ENCODE measurements at regions not wholly inside any gene's neighbourhood (a gene's known extent, or its start where the extent isn't known, plus 50 kb on each side); places are given as distances from the start of the nearest gene placed in this dataset.

- Histone ChIP-seq H3K27me3 (peaks cover 3% of the 10 kb centered on the region), H3K9me3 (ENCODE audit: low read depth) (no peaks in the 10 kb centered on the region), H3K36me3 (no peaks in the 10 kb centered on the region), H3K4me1 (ENCODE audit: low read depth) (no peaks in the 10 kb centered on the region), H3K4me3 (no peak overlapping the region), H3K27ac (no peak overlapping the region)
- no peak for DNase-seq (ENCODE audit: low read depth in 1 of 2, low spot score in 1 of 2)
- no peak for TF ChIP-seq CTCF (IDR thresholded peaks at IDR 0.05; ENCODE audit: low read depth, low read length)
Measured at GRCh38 chr11:82560836-82561235, 172.8 kb downstream of the FAM181B start.

- no peak overlapping the region for H3K4me3 ChIP-seq
- peaks cover under 1% of the 10 kb centered on the region for H3K27me3 ChIP-seq
- H3K36me3 ChIP-seq: no peaks in the 10 kb centered on the region
- no peak for DNase-seq (ENCODE audit: low read depth in 1 of 2, low spot score in 1 of 2)
- H3K4me1 ChIP-seq (ENCODE audit: low read depth): no peaks in the 10 kb centered on the region
- H3K27ac ChIP-seq: no peak overlapping the region
- H3K9me3 ChIP-seq (ENCODE audit: low read depth): no peaks in the 10 kb centered on the region
- no peak for TF ChIP-seq CTCF (IDR thresholded peaks at IDR 0.05; ENCODE audit: low read depth, low read length)
Measured at GRCh38 chr11:82559609-82560008, 174.1 kb downstream of the FAM181B start.

GRCh38 chr11:82557274-82557673 is 176.4 kb downstream of the FAM181B start:
- Histone ChIP-seq H3K4me3 (no peak overlapping the region), H3K9me3 (ENCODE audit: low read depth) (no peaks in the 10 kb centered on the region), H3K4me1 (ENCODE audit: low read depth) (no peaks in the 10 kb centered on the region), H3K27ac (no peak overlapping the region), H3K27me3 (no peaks in the 10 kb centered on the region), H3K36me3 (no peaks in the 10 kb centered on the region)
- TF ChIP-seq CTCF (IDR thresholded peaks at IDR 0.05; ENCODE audit: low read depth, low read length): no peak
- no peak for DNase-seq (ENCODE audit: low read depth in 1 of 2, low spot score in 1 of 2)

- DNase-seq (ENCODE audit: low read depth in 1 of 2, low spot score in 1 of 2): no peak
- Histone ChIP-seq H3K4me1 (ENCODE audit: low read depth) (no peaks in the 10 kb centered on the region), H3K27me3 (no peaks in the 10 kb centered on the region), H3K9me3 (ENCODE audit: low read depth) (no peaks in the 10 kb centered on the region), H3K4me3 (no peak overlapping the region), H3K27ac (no peak overlapping the region), H3K36me3 (no peaks in the 10 kb centered on the region)
- no peak for TF ChIP-seq CTCF (IDR thresholded peaks at IDR 0.05; ENCODE audit: low read depth, low read length)
Measured at GRCh38 chr11:82556210-82556609, 177.5 kb downstream of the FAM181B start.

GRCh38 chr11:82546661-82547557 is 186.8 kb downstream of the FAM181B start:
- Histone ChIP-seq H3K4me1 (ENCODE audit: low read depth) (no peaks in the 10 kb centered on the region), H3K27ac (no peak overlapping the region), H3K4me3 (no peak overlapping the region), H3K27me3 (no peaks in the 10 kb centered on the region), H3K36me3 (no peaks in the 10 kb centered on the region), H3K9me3 (ENCODE audit: low read depth) (no peaks in the 10 kb centered on the region)
- TF ChIP-seq CTCF (IDR thresholded peaks at IDR 0.05; ENCODE audit: low read depth, low read length): no peak
- DNase-seq (ENCODE audit: low read depth in 1 of 2, low spot score in 1 of 2): peak in 1 of 2 donors; percentile 2
